ENCODE measurements at regions not wholly inside any gene's neighbourhood (a gene's known extent, or its start where the extent isn't known, plus 50 kb on each side); places are given as distances from the start of the nearest gene placed in this dataset.

GRCh38 chr13:88144580-88144979, 473.4 kb downstream of the SLITRK5 start:
- no peaks in the 10 kb centered on the region for H3K9me3 ChIP-seq (ENCODE audit: low read depth, low read length, poor library complexity, severe bottlenecking)
- BruUV-seq (replicated peaks): no TSS peak
- H3K4me1 ChIP-seq (ENCODE audit: insufficient read depth, low read length, poor library complexity, severe bottlenecking): no peaks in the 10 kb centered on the region
- intact Hi-C loops (cut with micrococcal nuclease; ENCODE audit: unreplicated experiment): no loop called here
- H3K27me3 ChIP-seq (replicated peaks; ENCODE audit: insufficient read depth, low read depth, low read length, poor library complexity): no peaks in the 10 kb centered on the region
- POLR2A ChIA-PET (ENCODE audit: low non-redundant PET): no interaction called here
- DNase-seq (ENCODE audit: low spot score): no peak
- no peak overlapping the region for H3K4me3 ChIP-seq (ENCODE audit: low read depth, low read length, poor library complexity, severe bottlenecking)
- TF ChIP-seq CTCF (conservative IDR thresholded peaks at IDR 0.05; ENCODE audit: low read depth, low read length) (no peak), EZH2 (IDR thresholded peaks at IDR 0.05; ENCODE audit: borderline replicate concordance, low read depth, low read length, poor library complexity, severe bottlenecking) (no peak)
- H3K36me3 ChIP-seq (ENCODE audit: insufficient read depth, low read length, poor library complexity, severe bottlenecking): no peaks in the 10 kb centered on the region
- H3K27ac ChIP-seq (ENCODE audit: low read depth, low read length, poor library complexity, severe bottlenecking): no peak overlapping the region
- CTCF ChIA-PET: no interaction called here

- BruUV-seq (replicated peaks): no TSS peak
- no peak for TF ChIP-seq EZH2 (IDR thresholded peaks at IDR 0.05; ENCODE audit: borderline replicate concordance, low read depth, low read length, poor library complexity, severe bottlenecking)
- TF ChIP-seq CTCF (conservative IDR thresholded peaks at IDR 0.05; ENCODE audit: low read depth, low read length): no peak
- ChIA-PET POLR2A (ENCODE audit: low non-redundant PET) (no interaction called here), CTCF (no interaction called here)
- intact Hi-C loops (cut with micrococcal nuclease; ENCODE audit: unreplicated experiment): no loop called here
- Histone ChIP-seq H3K4me3 (ENCODE audit: low read depth, low read length, poor library complexity, severe bottlenecking) (no peak overlapping the region), H3K4me1 (ENCODE audit: insufficient read depth, low read length, poor library complexity, severe bottlenecking) (no peaks in the 10 kb centered on the region), H3K27me3 (replicated peaks; ENCODE audit: insufficient read depth, low read depth, low read length, poor library complexity) (no peaks in the 10 kb centered on the region), H3K27ac (ENCODE audit: low read depth, low read length, poor library complexity, severe bottlenecking) (no peak overlapping the region), H3K9me3 (ENCODE audit: low read depth, low read length, poor library complexity, severe bottlenecking) (no peaks in the 10 kb centered on the region), H3K36me3 (ENCODE audit: insufficient read depth, low read length, poor library complexity, severe bottlenecking) (no peaks in the 10 kb centered on the region)
- DNase-seq (ENCODE audit: low spot score): no peak
These were observed 482.2 kb downstream of the SLITRK5 start for GRCh38 chr13:88153353-88153752.

GRCh38 chr13:88154001-88154400, 482.8 kb downstream of the SLITRK5 start:
- CTCF ChIA-PET: no interaction called here
- no TSS peak for BruUV-seq (replicated peaks)
- no peak for DNase-seq (ENCODE audit: low spot score)

More at GRCh38 chr13:88154001-88154400, 482.8 kb downstream of the SLITRK5 start:
- H3K27me3 ChIP-seq (replicated peaks; ENCODE audit: insufficient read depth, low read depth, low read length, poor library complexity): no peaks in the 10 kb centered on the region
- TF ChIP-seq CTCF (conservative IDR thresholded peaks at IDR 0.05; ENCODE audit: low read depth, low read length) (no peak), EZH2 (IDR thresholded peaks at IDR 0.05; ENCODE audit: borderline replicate concordance, low read depth, low read length, poor library complexity, severe bottlenecking) (no peak)
- H3K4me1 ChIP-seq (ENCODE audit: insufficient read depth, low read length, poor library complexity, severe bottlenecking): no peaks in the 10 kb centered on the region
- no peaks in the 10 kb centered on the region for H3K9me3 ChIP-seq (ENCODE audit: low read depth, low read length, poor library complexity, severe bottlenecking)
- H3K4me3 ChIP-seq (ENCODE audit: low read depth, low read length, poor library complexity, severe bottlenecking): no peak overlapping the region
- intact Hi-C loops (cut with micrococcal nuclease; ENCODE audit: unreplicated experiment): no loop called here
- POLR2A ChIA-PET (ENCODE audit: low non-redundant PET): no interaction called here
- no peaks in the 10 kb centered on the region for H3K36me3 ChIP-seq (ENCODE audit: insufficient read depth, low read length, poor library complexity, severe bottlenecking)
- no peak overlapping the region for H3K27ac ChIP-seq (ENCODE audit: low read depth, low read length, poor library complexity, severe bottlenecking)

Measured in A673 (cell line).